ENCODE measurements at regions not wholly inside any gene's neighbourhood (a gene's known extent, or its start where the extent isn't known, plus 50 kb on each side); places are given as distances from the start of the nearest gene placed in this dataset.

DNA sequence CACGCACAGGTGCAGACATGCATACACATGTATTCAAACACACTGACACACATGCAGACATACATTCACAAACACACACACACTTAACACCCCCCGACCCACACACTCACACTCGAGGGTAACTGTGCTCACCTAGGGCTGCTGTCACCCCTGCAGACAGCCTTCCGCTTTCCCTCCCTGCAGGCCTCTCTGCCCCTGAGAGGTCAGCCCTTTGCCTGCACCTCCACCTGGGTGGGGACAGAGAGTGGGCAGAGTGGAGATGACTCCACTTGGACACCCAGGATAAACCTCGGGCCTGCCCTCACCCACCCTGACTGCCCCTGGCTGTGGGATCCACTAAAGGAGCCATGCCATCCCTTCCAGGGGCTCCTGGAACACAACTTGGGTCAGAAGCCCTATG, 264.3 kb downstream of the PTPRU start:
- no peak for DNase-seq
- H3K4me3 ChIP-seq (ENCODE audit: low read depth, low read length) = no peak overlapping the region
- no peaks in the 10 kb centered on the region for H3K36me3 ChIP-seq (replicated peaks)
- no peaks in the 10 kb centered on the region for H3K27me3 ChIP-seq (replicated peaks)
- in situ Hi-C loops (cut with HindIII; ENCODE audit: low pct_ligation_motif_present, low sequenced_read_pairs) = no loop called here
- H3K27ac ChIP-seq = no peak overlapping the region
- TF ChIP-seq, protein P1, sequence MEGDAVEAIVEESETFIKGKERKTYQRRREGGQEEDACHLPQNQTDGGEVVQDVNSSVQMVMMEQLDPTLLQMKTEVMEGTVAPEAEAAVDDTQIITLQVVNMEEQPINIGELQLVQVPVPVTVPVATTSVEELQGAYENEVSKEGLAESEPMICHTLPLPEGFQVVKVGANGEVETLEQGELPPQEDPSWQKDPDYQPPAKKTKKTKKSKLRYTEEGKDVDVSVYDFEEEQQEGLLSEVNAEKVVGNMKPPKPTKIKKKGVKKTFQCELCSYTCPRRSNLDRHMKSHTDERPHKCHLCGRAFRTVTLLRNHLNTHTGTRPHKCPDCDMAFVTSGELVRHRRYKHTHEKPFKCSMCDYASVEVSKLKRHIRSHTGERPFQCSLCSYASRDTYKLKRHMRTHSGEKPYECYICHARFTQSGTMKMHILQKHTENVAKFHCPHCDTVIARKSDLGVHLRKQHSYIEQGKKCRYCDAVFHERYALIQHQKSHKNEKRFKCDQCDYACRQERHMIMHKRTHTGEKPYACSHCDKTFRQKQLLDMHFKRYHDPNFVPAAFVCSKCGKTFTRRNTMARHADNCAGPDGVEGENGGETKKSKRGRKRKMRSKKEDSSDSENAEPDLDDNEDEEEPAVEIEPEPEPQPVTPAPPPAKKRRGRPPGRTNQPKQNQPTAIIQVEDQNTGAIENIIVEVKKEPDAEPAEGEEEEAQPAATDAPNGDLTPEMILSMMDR (IDR thresholded peaks at IDR 0.05; ENCODE audit: low read depth, low read length, missing control alignments) = no peak

GRCh38 chr1:29500041-29500440, 263.7 kb downstream of the PTPRU start:
- Histone ChIP-seq H3K27ac (no peak overlapping the region), H3K4me3 (ENCODE audit: low read depth, low read length) (no peak overlapping the region), H3K36me3 (replicated peaks) (no peaks in the 10 kb centered on the region), H3K27me3 (replicated peaks) (no peaks in the 10 kb centered on the region)
- TF ChIP-seq, protein P1 (IDR thresholded peaks at IDR 0.05; ENCODE audit: low read depth, low read length, missing control alignments) = no peak
- no peak for DNase-seq
- in situ Hi-C loops (cut with HindIII; ENCODE audit: low pct_ligation_motif_present, low sequenced_read_pairs) = no loop called here

- Histone ChIP-seq H3K27ac (no peak overlapping the region), H3K36me3 (replicated peaks) (no peaks in the 10 kb centered on the region), H3K27me3 (replicated peaks) (no peaks in the 10 kb centered on the region), H3K4me3 (ENCODE audit: low read depth, low read length) (no peak overlapping the region)
- in situ Hi-C loops (cut with HindIII; ENCODE audit: low pct_ligation_motif_present, low sequenced_read_pairs) = no loop called here
- TF ChIP-seq, protein P1 (IDR thresholded peaks at IDR 0.05; ENCODE audit: low read depth, low read length, missing control alignments) = no peak
- DNase-seq = no peak
Measured at GRCh38 chr1:29499104-29499650, 262.9 kb downstream of the PTPRU start.

- no peak for DNase-seq
- H3K36me3 ChIP-seq (replicated peaks) = no peaks in the 10 kb centered on the region
- H3K27ac ChIP-seq = no peak overlapping the region
- no peaks in the 10 kb centered on the region for H3K27me3 ChIP-seq (replicated peaks)
- TF ChIP-seq, protein P1 (IDR thresholded peaks at IDR 0.05; ENCODE audit: low read depth, low read length, missing control alignments) = no peak
- no peak overlapping the region for H3K4me3 ChIP-seq (ENCODE audit: low read depth, low read length)
- in situ Hi-C loops (cut with HindIII; ENCODE audit: low pct_ligation_motif_present, low sequenced_read_pairs) = no loop called here
Measured at GRCh38 chr1:29498126-29499103, 262.1 kb downstream of the PTPRU start.

GRCh38 chr1:29497395-29498125, 261.2 kb downstream of the PTPRU start:
- H3K27me3 ChIP-seq (replicated peaks) = no peaks in the 10 kb centered on the region
- H3K27ac ChIP-seq = no peak overlapping the region
- in situ Hi-C loops (cut with HindIII; ENCODE audit: low pct_ligation_motif_present, low sequenced_read_pairs) = no loop called here
- no peak for DNase-seq
- H3K4me3 ChIP-seq (ENCODE audit: low read depth, low read length) = no peak overlapping the region
- TF ChIP-seq, protein P1 (IDR thresholded peaks at IDR 0.05; ENCODE audit: low read depth, low read length, missing control alignments) = no peak
- no peaks in the 10 kb centered on the region for H3K36me3 ChIP-seq (replicated peaks)
